GM10266 (cell line): ENCODE measurements at regions not wholly inside any gene's neighbourhood (a gene's known extent, or its start where the extent isn't known, plus 50 kb on each side); places are given as distances from the start of the nearest gene placed in this dataset.
"Not testable (repeated sequence)": the region's sequence is repeated elsewhere in the genome, so short reads cannot be mapped to it uniquely, and the experiment has no call there.

Experiments
- DNase-seq: peaks from one replicate; pipeline ENCODE4 v3.0.0; 2012; ENCODE audit errors: extremely low spot score
- TF ChIP-seq, protein P1 (sequence below): IDR thresholded peaks from 2 replicates; pipeline ENCODE4 v1.5.1; 2012; ENCODE audit warnings: mild to moderate bottlenecking, low read depth; ENCODE audit not compliant: control insufficient read depth, insufficient read depth; ENCODE audit errors: missing control alignments

DNA sequence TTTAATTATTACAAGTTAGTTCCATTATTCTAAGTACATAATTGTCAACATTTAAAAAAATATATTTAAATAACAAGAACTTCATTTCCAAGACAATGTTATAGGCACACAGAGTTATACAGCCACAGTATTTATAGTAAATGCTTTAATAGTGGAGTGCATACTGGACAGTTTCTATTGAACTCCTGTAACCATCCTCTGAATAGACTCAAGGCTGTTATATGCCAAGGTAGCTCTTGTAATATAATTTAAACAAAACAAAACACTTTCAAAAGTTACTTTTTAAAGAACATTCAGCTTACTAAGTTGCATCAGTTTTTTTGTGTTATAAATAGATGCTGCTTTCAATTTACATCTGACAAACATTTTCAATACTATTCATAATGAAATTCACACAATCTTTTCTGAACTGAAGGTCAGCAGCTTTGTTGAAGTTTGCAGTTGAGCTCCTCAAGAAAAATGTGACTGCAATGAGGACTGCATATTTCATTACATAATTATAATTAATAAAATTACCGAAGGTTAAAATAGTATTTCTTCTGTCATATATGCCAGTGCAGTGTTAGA lies 549.9 kb upstream of the CYLC2 start:
- TF ChIP-seq, protein P1, sequence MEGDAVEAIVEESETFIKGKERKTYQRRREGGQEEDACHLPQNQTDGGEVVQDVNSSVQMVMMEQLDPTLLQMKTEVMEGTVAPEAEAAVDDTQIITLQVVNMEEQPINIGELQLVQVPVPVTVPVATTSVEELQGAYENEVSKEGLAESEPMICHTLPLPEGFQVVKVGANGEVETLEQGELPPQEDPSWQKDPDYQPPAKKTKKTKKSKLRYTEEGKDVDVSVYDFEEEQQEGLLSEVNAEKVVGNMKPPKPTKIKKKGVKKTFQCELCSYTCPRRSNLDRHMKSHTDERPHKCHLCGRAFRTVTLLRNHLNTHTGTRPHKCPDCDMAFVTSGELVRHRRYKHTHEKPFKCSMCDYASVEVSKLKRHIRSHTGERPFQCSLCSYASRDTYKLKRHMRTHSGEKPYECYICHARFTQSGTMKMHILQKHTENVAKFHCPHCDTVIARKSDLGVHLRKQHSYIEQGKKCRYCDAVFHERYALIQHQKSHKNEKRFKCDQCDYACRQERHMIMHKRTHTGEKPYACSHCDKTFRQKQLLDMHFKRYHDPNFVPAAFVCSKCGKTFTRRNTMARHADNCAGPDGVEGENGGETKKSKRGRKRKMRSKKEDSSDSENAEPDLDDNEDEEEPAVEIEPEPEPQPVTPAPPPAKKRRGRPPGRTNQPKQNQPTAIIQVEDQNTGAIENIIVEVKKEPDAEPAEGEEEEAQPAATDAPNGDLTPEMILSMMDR = no peak
- no peak for DNase-seq

DNA sequence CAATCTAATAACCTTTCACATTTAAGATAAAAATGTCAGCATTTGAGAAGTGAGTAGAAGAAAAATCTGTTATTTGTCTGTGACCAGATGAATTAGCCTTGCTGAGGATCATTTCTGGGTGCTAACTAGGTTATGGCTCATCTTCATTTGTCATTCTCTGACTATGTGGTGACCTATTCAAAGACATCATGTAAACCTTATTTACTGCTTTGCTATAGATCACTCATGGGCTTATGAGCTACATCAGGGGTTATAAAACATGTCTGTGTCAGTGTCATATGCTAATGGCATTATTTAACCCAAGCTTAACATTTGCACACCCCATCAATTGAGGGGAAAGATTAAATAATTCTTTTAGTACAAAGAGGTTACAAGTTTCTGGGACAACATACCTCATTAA lies 555.5 kb upstream of the CYLC2 start:
- no peak for DNase-seq
- TF ChIP-seq, protein P1 = no peak

DNA sequence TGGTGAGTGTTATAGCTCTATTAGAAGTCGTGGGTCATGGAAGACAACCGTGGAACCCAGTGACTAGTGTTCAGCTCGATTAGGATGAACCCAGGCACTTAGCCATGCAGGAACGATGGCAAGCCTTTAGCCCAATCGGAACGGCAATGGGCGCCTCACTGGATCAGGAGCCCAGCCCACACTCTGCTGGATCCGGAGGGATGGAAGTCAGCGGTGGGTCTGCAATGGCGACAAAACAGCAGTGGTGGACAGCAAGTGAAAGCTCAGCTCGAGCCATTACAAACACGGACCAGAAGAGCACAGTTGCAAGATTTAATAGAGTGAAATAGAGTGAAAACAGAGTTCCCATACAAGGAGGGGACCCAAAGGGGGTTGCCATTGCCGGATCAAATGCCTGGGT lies 558.5 kb upstream of the CYLC2 start:
- not testable (repeated sequence) for DNase-seq

DNA sequence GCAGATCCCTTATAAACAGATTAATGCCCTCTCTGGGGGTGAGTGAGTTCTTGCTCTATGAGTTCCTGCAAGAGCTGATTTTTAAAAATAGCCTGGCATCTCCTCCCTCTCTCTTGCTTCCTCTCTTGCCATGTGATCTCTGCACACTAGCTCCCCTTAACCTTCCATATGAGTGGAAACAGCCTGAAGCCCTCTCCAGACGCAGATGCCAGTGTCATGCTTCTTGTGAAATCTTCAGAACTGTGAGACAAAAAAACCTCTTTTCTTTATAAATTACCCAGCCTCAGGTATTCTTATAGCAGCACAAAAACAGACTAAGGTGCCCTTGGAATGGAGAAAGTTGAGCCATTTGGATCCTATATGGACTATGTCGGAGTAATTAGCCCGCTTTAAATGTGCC lies 559.7 kb upstream of the CYLC2 start:
- no peak for DNase-seq
- TF ChIP-seq, protein P1 = no peak

DNA sequence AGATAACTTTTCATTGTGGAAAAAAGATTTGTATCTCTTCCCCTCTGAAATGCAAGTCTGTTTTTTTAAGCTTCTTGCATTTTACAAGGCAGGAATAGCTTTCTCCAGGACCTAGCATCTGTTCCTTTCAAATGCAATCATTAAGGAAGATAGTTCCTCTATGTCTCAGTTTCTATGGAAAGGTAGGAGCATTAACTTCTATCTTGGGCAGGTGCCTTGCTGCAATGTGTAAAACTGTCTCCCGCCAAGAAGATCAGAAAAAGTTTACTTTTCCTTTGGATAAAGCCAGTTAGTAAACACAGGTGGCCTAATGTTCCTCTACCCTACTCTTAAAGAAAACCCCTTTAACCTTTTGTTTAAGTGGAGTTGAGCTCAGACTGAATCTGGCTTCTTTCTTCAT lies 560.6 kb upstream of the CYLC2 start:
- TF ChIP-seq, protein P1 = no peak
- DNase-seq = no peak

DNA sequence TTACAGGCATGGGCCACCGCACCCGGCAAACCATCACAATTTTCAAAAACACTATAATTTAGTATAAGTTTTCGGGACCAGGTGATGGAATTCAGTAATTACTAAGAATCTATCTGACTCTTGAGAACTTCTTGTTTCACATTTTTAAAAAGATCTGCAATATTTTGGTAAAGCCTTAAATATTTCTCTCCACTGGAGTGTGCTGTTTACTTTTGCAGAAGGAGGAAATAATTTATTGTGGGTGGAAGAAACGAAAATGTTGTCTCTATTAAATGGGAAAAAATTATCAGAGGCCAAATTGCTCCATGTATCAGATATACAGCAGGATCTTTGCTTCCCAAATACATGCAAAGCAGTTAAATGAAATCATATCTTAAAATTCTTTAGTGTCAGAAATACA lies 566.8 kb upstream of the CYLC2 start:
- TF ChIP-seq, protein P1 = peak; percentile 4
- DNase-seq = no peak

DNA sequence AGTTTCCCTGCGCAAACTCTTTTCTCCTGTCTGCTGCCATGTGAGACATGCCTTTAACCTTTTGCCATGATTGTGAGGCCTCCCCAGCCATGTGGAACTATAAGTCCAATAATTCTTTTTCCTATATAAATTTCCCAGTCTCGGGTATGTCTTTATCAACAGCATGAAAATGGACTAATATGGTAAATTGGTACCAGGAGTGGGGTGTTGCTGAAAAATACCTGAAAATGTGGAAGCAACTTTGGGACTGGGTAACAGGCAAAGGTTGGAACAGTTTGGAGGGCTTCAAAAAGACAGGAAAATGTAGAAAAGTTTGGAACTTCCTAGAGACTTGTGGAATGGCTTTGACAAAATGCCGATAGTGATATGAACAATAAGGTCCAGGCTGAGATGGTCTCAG lies 578.9 kb upstream of the CYLC2 start:
- DNase-seq = not testable (repeated sequence)

DNA sequence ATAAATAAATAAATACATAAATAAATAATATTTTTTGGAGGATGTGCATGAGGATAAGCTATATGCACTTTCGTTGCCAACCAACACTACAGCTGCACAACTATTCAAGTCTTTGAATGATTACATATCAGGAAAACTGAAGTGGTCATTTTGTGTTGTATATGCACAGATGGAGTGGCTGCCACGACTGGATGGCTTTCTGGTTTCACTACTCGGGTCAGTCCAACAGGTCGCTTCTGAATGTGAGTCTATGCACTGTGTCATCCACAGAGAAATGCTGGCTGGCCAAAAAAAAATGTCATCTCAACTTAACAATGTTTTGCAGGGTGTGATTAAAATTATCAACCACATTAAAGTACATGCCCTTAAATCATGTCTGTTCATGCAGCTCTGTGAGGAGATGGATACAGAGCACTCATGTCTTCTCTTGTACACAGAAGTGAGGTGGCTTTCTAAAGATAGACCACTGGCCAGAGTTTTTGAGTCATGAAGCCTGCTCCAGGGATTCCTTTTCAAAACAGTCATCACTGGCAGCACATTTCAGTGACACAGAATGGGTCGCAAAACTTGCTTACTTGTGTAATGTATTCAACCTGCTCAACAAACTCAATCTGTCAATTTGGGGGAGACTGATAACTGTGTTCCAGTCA lies 589.8 kb upstream of the CYLC2 start:
- TF ChIP-seq, protein P1 = no peak
- DNase-seq = no peak
